HEK293T (cell line): ENCODE measurements at regions not wholly inside any gene's neighbourhood (a gene's known extent, or its start where the extent isn't known, plus 50 kb on each side); places are given as distances from the start of the nearest gene placed in this dataset.

Experiments
- FOXA1 ChIP-seq: fragments of 450-650 bp; IDR thresholded peaks from 2 replicates; pipeline ENCODE4 v1.6.1; 2016; ENCODE audit warnings: mild to moderate bottlenecking
- FOXK2 ChIP-seq: fragments of 450-650 bp; IDR thresholded peaks from 2 replicates; pipeline ENCODE4 v1.6.1; 2016; ENCODE audit warnings: mild to moderate bottlenecking
- SUZ12 ChIP-seq: fragments of 450-650 bp; IDR thresholded peaks from 2 replicates; pipeline ENCODE4 v1.6.1; 2016; ENCODE audit warnings: mild to moderate bottlenecking

DNA sequence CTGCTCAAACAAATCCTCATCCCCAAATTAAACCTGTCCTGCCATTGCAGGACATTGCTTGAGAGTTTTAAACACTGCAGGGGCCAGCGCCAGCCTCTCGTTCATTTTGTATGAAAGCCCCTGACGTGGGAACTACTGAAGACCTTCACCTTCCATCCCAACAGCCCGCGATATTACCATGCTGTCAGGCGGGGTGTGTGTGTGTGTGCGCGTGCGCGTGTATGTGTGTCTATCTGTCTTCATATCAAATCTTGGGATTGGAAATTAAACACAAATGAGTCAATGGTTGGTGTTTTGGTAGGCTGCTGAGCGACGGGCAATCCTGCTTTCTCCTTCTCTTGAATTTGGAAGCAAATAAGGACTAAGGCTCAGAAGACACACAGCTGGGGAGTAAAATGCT lies 776.9 kb downstream of the TBC1D22A start:
- TF ChIP-seq SUZ12, result no peak
- TF ChIP-seq FOXA1, result no peak
- no peak for TF ChIP-seq FOXK2
